OCI-LY1 (cell line): ENCODE measurements at regions not wholly inside any gene's neighbourhood (a gene's known extent, or its start where the extent isn't known, plus 50 kb on each side); places are given as distances from the start of the nearest gene placed in this dataset.

Experiments used
- CTCF ChIP-seq: fragments of 200-600 bp; sonication (generic), shearing (Covaris generic); IDR thresholded peaks from 2 replicates; pipeline ENCODE4 v1.5.1; 2017; ENCODE audit warnings: mild to moderate bottlenecking, antibody characterized with exemption, low read length, moderate library complexity, mixed read lengths
- EZH2 ChIP-seq: fragments of 200-600 bp; sonication (generic), shearing (Covaris generic); IDR thresholded peaks from 2 replicates; pipeline ENCODE4 v1.8.0; 2017; ENCODE audit warnings: borderline replicate concordance, mixed run types, mild to moderate bottlenecking, antibody characterized with exemption, low read length, moderate library complexity, mixed read lengths

- TF ChIP-seq EZH2 (no peak), CTCF (no peak)
These were observed 1020.1 kb downstream of the TBC1D22A start for GRCh38 chr22:47782328-47783075.
